Vagina (tissue), 2 donors: ENCODE measurements at regions not wholly inside any gene's neighbourhood (a gene's known extent, or its start where the extent isn't known, plus 50 kb on each side); places are given as distances from the start of the nearest gene placed in this dataset.

ENCODE experiments used
- POLR2AphosphoS5 ChIP-seq, 2 donors: sonication (generic); formaldehyde crosslinking; IDR thresholded peaks; one replicate each; pipeline ENCODE4 v1.9.0; 2017; ENCODE audit warnings: antibody characterized with exemption in 2 of 2, mild to moderate bottlenecking in 2 of 2, low read depth in 1 of 2; ENCODE audit not compliant: insufficient read depth in 1 of 2
- TF ChIP-seq, protein P1 (sequence below), 3 experiments: fragments of 450-650 bp in 2 of 3; fragments of 200-600 bp in 1 of 3; sonication (generic) in 1 of 3; IDR thresholded peaks; one replicate each; pipeline ENCODE4 v1.5.1; 2017 to 2019; ENCODE audit warnings: antibody characterized with exemption in 3 of 3, mild to moderate bottlenecking in 2 of 3, moderate library complexity in 2 of 3

GRCh38 chr1:8090241-8090702 lies 64.2 kb upstream of the ERRFI1 start:
- TF ChIP-seq, protein P1, sequence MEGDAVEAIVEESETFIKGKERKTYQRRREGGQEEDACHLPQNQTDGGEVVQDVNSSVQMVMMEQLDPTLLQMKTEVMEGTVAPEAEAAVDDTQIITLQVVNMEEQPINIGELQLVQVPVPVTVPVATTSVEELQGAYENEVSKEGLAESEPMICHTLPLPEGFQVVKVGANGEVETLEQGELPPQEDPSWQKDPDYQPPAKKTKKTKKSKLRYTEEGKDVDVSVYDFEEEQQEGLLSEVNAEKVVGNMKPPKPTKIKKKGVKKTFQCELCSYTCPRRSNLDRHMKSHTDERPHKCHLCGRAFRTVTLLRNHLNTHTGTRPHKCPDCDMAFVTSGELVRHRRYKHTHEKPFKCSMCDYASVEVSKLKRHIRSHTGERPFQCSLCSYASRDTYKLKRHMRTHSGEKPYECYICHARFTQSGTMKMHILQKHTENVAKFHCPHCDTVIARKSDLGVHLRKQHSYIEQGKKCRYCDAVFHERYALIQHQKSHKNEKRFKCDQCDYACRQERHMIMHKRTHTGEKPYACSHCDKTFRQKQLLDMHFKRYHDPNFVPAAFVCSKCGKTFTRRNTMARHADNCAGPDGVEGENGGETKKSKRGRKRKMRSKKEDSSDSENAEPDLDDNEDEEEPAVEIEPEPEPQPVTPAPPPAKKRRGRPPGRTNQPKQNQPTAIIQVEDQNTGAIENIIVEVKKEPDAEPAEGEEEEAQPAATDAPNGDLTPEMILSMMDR (IDR thresholded peaks at IDR 0.05), result no peak
- peak in 1 of 2 donors; percentile 81 for TF ChIP-seq POLR2AphosphoS5 (IDR thresholded peaks at IDR 0.05; ENCODE audit: insufficient read depth in 1 of 2, low read depth in 1 of 2)
